HG03342 (cell line): ENCODE measurements at regions not wholly inside any gene's neighbourhood (a gene's known extent, or its start where the extent isn't known, plus 50 kb on each side); places are given as distances from the start of the nearest gene placed in this dataset.

ENCODE experiments used
- ATAC-seq: cut with Tn5 transposase; IDR thresholded peaks from one replicate; pipeline ENCODE4 v1.9.1; 2021; ENCODE audit warnings: mild to moderate bottlenecking, moderate library complexity; ENCODE audit not compliant: unreplicated experiment

GRCh38 chr1:90502696-90503095 lies 214.4 kb downstream of the BARHL2 start:
- ATAC-seq = no peak

- ATAC-seq = no peak
These were observed 214.9 kb downstream of the BARHL2 start for GRCh38 chr1:90502194-90502593.

- ATAC-seq = no peak
These were observed 215.8 kb downstream of the BARHL2 start for GRCh38 chr1:90501281-90501680.

- ATAC-seq = no peak
These were observed 222.3 kb downstream of the BARHL2 start for GRCh38 chr1:90494748-90495282.

- ATAC-seq = no peak
These were observed 228.7 kb downstream of the BARHL2 start for GRCh38 chr1:90488451-90488850.

- ATAC-seq = peak; percentile 29
These were observed 230.1 kb downstream of the BARHL2 start for GRCh38 chr1:90486996-90487395.

- ATAC-seq = peak; percentile 69
These were observed 230.8 kb downstream of the BARHL2 start for GRCh38 chr1:90486134-90486824.

- no peak for ATAC-seq
These were observed 236.7 kb downstream of the BARHL2 start for GRCh38 chr1:90480271-90480835.

GRCh38 chr1:90476994-90477393 lies 240.1 kb downstream of the BARHL2 start:
- no peak for ATAC-seq

- no peak for ATAC-seq
These were observed 240.7 kb downstream of the BARHL2 start for GRCh38 chr1:90476411-90476810.

GRCh38 chr1:90475631-90476030 lies 241.5 kb downstream of the BARHL2 start:
- no peak for ATAC-seq

GRCh38 chr1:90474731-90475130 lies 242.4 kb downstream of the BARHL2 start:
- ATAC-seq = no peak

- no peak for ATAC-seq
These were observed 242.9 kb downstream of the BARHL2 start for GRCh38 chr1:90474158-90474557.

- ATAC-seq = no peak
These were observed 244.3 kb downstream of the BARHL2 start for GRCh38 chr1:90472775-90473174.

- no peak for ATAC-seq
These were observed 257.5 kb downstream of the BARHL2 start for GRCh38 chr1:90459570-90459969.

- ATAC-seq = no peak
These were observed 259.1 kb downstream of the BARHL2 start for GRCh38 chr1:90457985-90458384.

GRCh38 chr1:90452491-90452890 lies 264.6 kb downstream of the BARHL2 start:
- ATAC-seq = no peak

GRCh38 chr1:90443354-90443753 lies 273.7 kb downstream of the BARHL2 start:
- no peak for ATAC-seq

GRCh38 chr1:90435351-90435750 lies 281.8 kb downstream of the BARHL2 start:
- ATAC-seq = no peak

- no peak for ATAC-seq
These were observed 282.6 kb downstream of the BARHL2 start for GRCh38 chr1:90434460-90434859.

GRCh38 chr1:90417126-90417525 lies 300.0 kb downstream of the BARHL2 start:
- ATAC-seq = no peak

- no peak for ATAC-seq
These were observed 302.9 kb downstream of the BARHL2 start for GRCh38 chr1:90414201-90414600.

- no peak for ATAC-seq
These were observed 303.6 kb downstream of the BARHL2 start for GRCh38 chr1:90413519-90413918.
